ENCODE measurements at regions not wholly inside any gene's neighbourhood (a gene's known extent, or its start where the extent isn't known, plus 50 kb on each side); places are given as distances from the start of the nearest gene placed in this dataset.
A peak's percentile ranks its signal among the peaks of the same experiment; 100 is the strongest.
"Not testable (repeated sequence)": the region's sequence is repeated elsewhere in the genome, so short reads cannot be mapped to it uniquely, and the experiment has no call there.

- not testable (repeated sequence) for DNase-seq (ENCODE audit: low read depth)
These were observed 131.7 kb upstream of the PCBD1 start for GRCh38 chr10:71020061-71020460.

GRCh38 chr10:71021402-71021801, 133.0 kb upstream of the PCBD1 start:
- DNase-seq (ENCODE audit: low read depth): no peak

GRCh38 chr10:71023704-71024283, 135.4 kb upstream of the PCBD1 start:
- no peak for DNase-seq (ENCODE audit: low read depth)

GRCh38 chr10:71024490-71024889, 136.1 kb upstream of the PCBD1 start:
- DNase-seq (ENCODE audit: low read depth): no peak

GRCh38 chr10:71025535-71025934, 137.2 kb upstream of the PCBD1 start:
- peak; percentile 10 for DNase-seq (ENCODE audit: low read depth)

GRCh38 chr10:71028066-71028465, 139.7 kb upstream of the PCBD1 start:
- DNase-seq (ENCODE audit: low read depth): no peak

- peak; percentile 12 for DNase-seq (ENCODE audit: low read depth)
These were observed 141.1 kb upstream of the PCBD1 start for GRCh38 chr10:71029411-71029892.

- no peak for DNase-seq (ENCODE audit: low read depth)
These were observed 141.5 kb upstream of the PCBD1 start for GRCh38 chr10:71029907-71030306.

- no peak for DNase-seq (ENCODE audit: low read depth)
These were observed 142.7 kb upstream of the PCBD1 start for GRCh38 chr10:71031026-71031425.

GRCh38 chr10:71031603-71032002, 143.2 kb upstream of the PCBD1 start:
- DNase-seq (ENCODE audit: low read depth): no peak

- DNase-seq (ENCODE audit: low read depth): no peak
These were observed 144.5 kb upstream of the PCBD1 start for GRCh38 chr10:71032887-71033286.

GRCh38 chr10:71033396-71033980, 145.1 kb upstream of the PCBD1 start:
- DNase-seq (ENCODE audit: low read depth): no peak

- no peak for DNase-seq (ENCODE audit: low read depth)
These were observed 147.3 kb upstream of the PCBD1 start for GRCh38 chr10:71035511-71036296.

GRCh38 chr10:71036297-71036966, 148.1 kb upstream of the PCBD1 start:
- DNase-seq (ENCODE audit: low read depth): no peak

- no peak for DNase-seq (ENCODE audit: low read depth)
These were observed 149.8 kb upstream of the PCBD1 start for GRCh38 chr10:71038091-71038633.

- no peak for DNase-seq (ENCODE audit: low read depth)
These were observed 150.6 kb upstream of the PCBD1 start for GRCh38 chr10:71038921-71039320.

- no peak for DNase-seq (ENCODE audit: low read depth)
These were observed 151.2 kb upstream of the PCBD1 start for GRCh38 chr10:71039551-71039950.

- no peak for DNase-seq (ENCODE audit: low read depth)
These were observed 152.0 kb upstream of the PCBD1 start for GRCh38 chr10:71040343-71040742.

- no peak for DNase-seq (ENCODE audit: low read depth)
These were observed 152.7 kb upstream of the PCBD1 start for GRCh38 chr10:71040846-71041605.

GRCh38 chr10:71042216-71042615, 153.9 kb upstream of the PCBD1 start:
- peak; percentile 15 for DNase-seq (ENCODE audit: low read depth)

- DNase-seq (ENCODE audit: low read depth): no peak
These were observed 154.3 kb upstream of the PCBD1 start for GRCh38 chr10:71042699-71043098.
